Uterus (tissue), 3 donors: ENCODE measurements at regions not wholly inside any gene's neighbourhood (a gene's known extent, or its start where the extent isn't known, plus 50 kb on each side); places are given as distances from the start of the nearest gene placed in this dataset.

Experiments used
- DNase-seq, 2 donors: peaks; one replicate each; pipeline ENCODE4 v3.0.0-alpha.2; 2019 to 2020
- H3K27ac ChIP-seq, 2 donors: fragments of 200-600 bp; sonication (generic); 1 replicate in 1 of 2; 2 replicates in 1 of 2; pipeline ENCODE4 v1.5.1; 2016 to 2018
- H3K27me3 ChIP-seq, 2 donors: fragments of 200-600 bp; sonication (generic); one replicate each; pipeline ENCODE4 v1.5.1; 2018 to 2019; ENCODE audit warnings: control low read depth in 1 of 2
- H3K36me3 ChIP-seq, 2 donors: fragments of 200-600 bp; sonication (generic); one replicate each; pipeline ENCODE4 v1.5.1; 2019; ENCODE audit warnings: control low read depth in 1 of 2
- H3K4me1 ChIP-seq, 2 donors: fragments of 200-600 bp; sonication (generic); one replicate each; pipeline ENCODE4 v1.5.1; 2018 to 2019; ENCODE audit warnings: control low read depth in 1 of 2
- H3K4me3 ChIP-seq, 2 donors: fragments of 200-600 bp; sonication (generic); 1 replicate in 1 of 2; 2 replicates in 1 of 2; pipeline ENCODE4 v1.5.1; 2018 to 2019; ENCODE audit warnings: mild to moderate bottlenecking in 1 of 2
- H3K9me3 ChIP-seq, 2 donors: fragments of 200-600 bp; sonication (generic); one replicate each; pipeline ENCODE4 v1.5.1; 2019; ENCODE audit warnings: control low read depth in 1 of 2
- CTCF ChIP-seq, 4 experiments: fragments of 200-600 bp in 2 of 4; fragments of 450-650 bp in 2 of 4; sonication (generic) in 2 of 4; IDR thresholded peaks; one replicate each; pipeline ENCODE4 v1.5.1; 2016 to 2019; ENCODE audit warnings: antibody characterized with exemption in 4 of 4, mild to moderate bottlenecking in 2 of 4, moderate library complexity in 1 of 4
- POLR2A ChIP-seq, 2 donors: fragments of 450-650 bp; IDR thresholded peaks; one replicate each; pipeline ENCODE4 v1.6.1; 2016; ENCODE audit warnings: antibody characterized with exemption in 2 of 2, mild to moderate bottlenecking in 1 of 2, moderate library complexity in 1 of 2
- intact Hi-C: fragments of 100-400 bp; cut with DNase I; formaldehyde crosslinking; loops from one replicate; pipeline ENCODE4 v1.15.1; 2023; ENCODE audit warnings: low total_unique reads
- donor health status: DM: yes; HTN: yes; CAD: no.

- Histone ChIP-seq H3K4me1 (no peaks in the 10 kb centered on the region), H3K4me3 (no peak overlapping the region), H3K27me3 (no peaks in the 10 kb centered on the region), H3K9me3 (no peaks in the 10 kb centered on the region), H3K27ac (no peak overlapping the region), H3K36me3 (no peaks in the 10 kb centered on the region)
- TF ChIP-seq POLR2A (IDR thresholded peaks at IDR 0.05) (no peak), CTCF (IDR thresholded peaks at IDR 0.05) (no peak)
- no peak for DNase-seq
- intact Hi-C loops: no loop called here
These were observed 824.2 kb upstream of the COBL start for GRCh38 chr7:52140851-52141250.

DNA sequence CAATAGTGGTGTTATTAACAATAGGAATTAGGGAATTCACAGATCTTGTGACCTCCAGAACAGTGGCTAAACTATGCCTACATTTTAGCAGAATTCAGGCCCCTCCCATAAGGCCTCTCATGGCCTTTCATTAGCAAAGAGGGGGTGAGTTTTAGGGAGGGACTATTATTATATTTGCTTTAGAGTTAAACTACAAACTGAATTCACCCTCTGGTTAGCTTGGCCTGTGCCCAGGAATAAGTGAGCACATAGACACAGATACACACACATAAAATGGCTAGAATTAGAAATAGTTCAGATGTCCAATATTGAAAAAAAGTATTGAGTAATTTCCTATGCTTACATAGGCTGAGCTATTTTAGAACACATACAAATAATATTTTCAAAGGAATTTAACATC, 818.8 kb upstream of the COBL start:
- DNase-seq: no peak
- no peak overlapping the region for H3K27ac ChIP-seq
- H3K27me3 ChIP-seq: no peaks in the 10 kb centered on the region
- no peak overlapping the region for H3K4me3 ChIP-seq
- TF ChIP-seq CTCF (IDR thresholded peaks at IDR 0.05): no peak
- no peak for TF ChIP-seq POLR2A (IDR thresholded peaks at IDR 0.05)
- H3K36me3 ChIP-seq: no peaks in the 10 kb centered on the region
- H3K9me3 ChIP-seq: no peaks in the 10 kb centered on the region
- no peaks in the 10 kb centered on the region for H3K4me1 ChIP-seq
- intact Hi-C loops: no loop called here

GRCh38 chr7:52129278-52129677, 812.7 kb upstream of the COBL start:
- no peak overlapping the region for H3K27ac ChIP-seq
- intact Hi-C loops: no loop called here
- H3K36me3 ChIP-seq: no peaks in the 10 kb centered on the region
- H3K4me3 ChIP-seq: no peak overlapping the region
- no peaks in the 10 kb centered on the region for H3K9me3 ChIP-seq
- no peak for DNase-seq
- no peaks in the 10 kb centered on the region for H3K27me3 ChIP-seq
- TF ChIP-seq POLR2A (IDR thresholded peaks at IDR 0.05): no peak
- no peak for TF ChIP-seq CTCF (IDR thresholded peaks at IDR 0.05)
- H3K4me1 ChIP-seq: no peaks in the 10 kb centered on the region

DNA sequence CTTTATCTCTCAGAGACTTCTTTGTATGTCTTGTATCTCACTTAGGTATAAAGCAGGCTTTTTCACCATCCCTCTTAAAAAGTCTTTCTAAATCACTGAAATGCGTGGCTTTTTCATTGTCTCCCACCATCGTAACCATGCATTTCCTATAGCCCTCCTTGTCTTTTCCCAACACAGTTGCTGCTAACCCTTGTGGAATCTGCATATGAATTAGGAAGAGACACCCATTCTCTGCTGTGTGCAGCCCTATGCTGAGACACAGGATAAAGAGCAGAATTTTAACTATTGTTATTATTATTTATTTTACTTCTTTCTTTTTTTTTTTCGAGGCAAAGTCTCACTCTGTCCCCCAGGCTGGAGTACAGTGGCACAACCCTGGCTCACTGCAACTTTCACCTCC, 804.3 kb upstream of the COBL start:
- intact Hi-C loops: no loop called here
- Histone ChIP-seq H3K36me3 (no peaks in the 10 kb centered on the region), H3K27me3 (no peaks in the 10 kb centered on the region), H3K4me1 (no peaks in the 10 kb centered on the region), H3K4me3 (no peak overlapping the region), H3K9me3 (no peaks in the 10 kb centered on the region), H3K27ac (no peak overlapping the region)
- TF ChIP-seq CTCF (IDR thresholded peaks at IDR 0.05): no peak
- no peak for TF ChIP-seq POLR2A (IDR thresholded peaks at IDR 0.05)
- no peak for DNase-seq

DNA sequence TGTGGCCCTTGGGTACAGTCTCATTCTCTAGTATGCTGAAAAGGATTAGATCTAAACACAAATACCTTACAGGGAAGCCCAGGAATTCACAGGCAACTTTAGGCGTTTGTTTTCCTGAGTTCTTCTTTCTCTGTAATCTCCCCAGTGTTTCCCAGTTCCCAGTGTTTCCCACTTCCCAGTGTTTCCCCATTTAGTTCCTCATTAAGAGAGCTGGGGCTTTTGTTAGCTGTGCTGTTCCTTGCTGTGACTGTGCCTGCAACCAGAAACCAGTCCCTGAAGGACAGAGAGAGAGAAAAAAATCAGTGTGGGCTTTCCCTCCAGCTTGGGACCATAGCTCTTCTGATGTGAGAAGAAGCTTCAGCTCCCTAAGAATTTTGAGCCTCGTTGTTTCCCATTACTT, 802.9 kb upstream of the COBL start:
- TF ChIP-seq CTCF (IDR thresholded peaks at IDR 0.05): no peak
- no peak for DNase-seq
- no peak overlapping the region for H3K27ac ChIP-seq
- H3K9me3 ChIP-seq: no peaks in the 10 kb centered on the region
- intact Hi-C loops: no loop called here
- H3K4me1 ChIP-seq: no peaks in the 10 kb centered on the region
- H3K27me3 ChIP-seq: no peaks in the 10 kb centered on the region
- no peak overlapping the region for H3K4me3 ChIP-seq
- no peaks in the 10 kb centered on the region for H3K36me3 ChIP-seq
